Stimulated activated CD4-positive, alpha-beta T cell treated with anti-CD3 and anti-CD28 coated beads, Interleukin-2, amount 100 ng/mL, for 24 hours (primary cell): ENCODE measurements at regions not wholly inside any gene's neighbourhood (a gene's known extent, or its start where the extent isn't known, plus 50 kb on each side); places are given as distances from the start of the nearest gene placed in this dataset.
"Not testable (repeated sequence)": the region's sequence is repeated elsewhere in the genome, so short reads cannot be mapped to it uniquely, and the experiment has no call there.

Experiments used
- DNase-seq, 2 donors: peaks; one replicate each; pipeline ENCODE4 v3.0.0-alpha.2; 2020

DNA sequence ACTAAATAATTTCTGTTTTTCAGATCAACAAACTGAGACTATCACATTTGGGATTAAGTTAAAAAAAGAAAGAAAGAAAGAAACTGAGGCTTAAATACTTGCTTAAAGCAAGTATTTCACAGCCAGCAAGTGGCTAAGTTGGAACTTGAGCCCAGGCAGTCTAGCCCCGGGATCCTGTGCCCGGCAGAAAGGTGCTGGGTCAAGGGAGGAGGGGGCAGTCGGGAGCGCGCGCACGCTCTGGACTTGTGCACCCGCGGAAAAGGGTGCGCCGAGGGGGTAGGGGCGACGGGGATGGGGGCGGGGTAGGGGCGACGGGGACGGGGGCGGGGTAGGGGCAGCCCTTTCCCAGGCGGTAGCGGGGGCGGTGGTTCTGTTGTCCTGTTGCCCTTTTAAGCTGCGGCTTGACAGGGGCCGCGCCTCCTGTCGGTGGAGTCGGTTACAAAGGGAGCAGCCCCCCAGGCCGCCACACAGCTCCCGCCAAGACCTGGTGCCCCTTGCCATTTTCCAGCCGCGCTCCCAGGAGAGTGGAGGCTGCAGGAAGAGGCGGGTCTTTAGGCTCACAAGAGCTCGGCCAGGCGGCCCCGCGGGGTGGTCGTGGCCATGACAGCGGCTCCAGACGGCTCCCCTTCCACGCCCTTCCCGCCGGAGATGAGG is 60.6 kb downstream of the GOLGA8T start:
- peak in 1 of 2 donors; percentile 4 for DNase-seq

- peak; percentile 36 to 38 for DNase-seq
These were observed 61.1 kb downstream of the GOLGA8T start for GRCh38 chr15:30196009-30196375.

DNA sequence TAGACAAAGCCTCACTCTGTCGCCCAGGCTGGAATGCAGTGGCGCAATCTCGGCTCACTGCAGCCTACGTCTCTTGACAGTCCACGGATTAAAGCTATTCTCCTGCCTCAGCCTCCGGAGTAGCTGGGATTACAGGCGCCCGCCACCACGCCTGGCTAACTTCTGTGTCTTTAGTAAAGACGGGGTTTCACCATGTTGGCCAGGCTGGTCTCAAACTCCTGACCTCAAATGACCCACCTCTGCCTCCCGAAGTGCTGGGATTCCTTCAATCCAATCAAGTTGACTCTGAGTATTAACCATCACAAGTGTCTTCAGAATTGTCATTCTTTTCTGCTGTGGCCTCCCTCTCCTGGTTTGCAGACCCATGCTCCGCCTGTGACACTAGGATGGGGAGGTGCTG is 61.9 kb downstream of the GOLGA8T start:
- DNase-seq = not testable (repeated sequence)

DNA sequence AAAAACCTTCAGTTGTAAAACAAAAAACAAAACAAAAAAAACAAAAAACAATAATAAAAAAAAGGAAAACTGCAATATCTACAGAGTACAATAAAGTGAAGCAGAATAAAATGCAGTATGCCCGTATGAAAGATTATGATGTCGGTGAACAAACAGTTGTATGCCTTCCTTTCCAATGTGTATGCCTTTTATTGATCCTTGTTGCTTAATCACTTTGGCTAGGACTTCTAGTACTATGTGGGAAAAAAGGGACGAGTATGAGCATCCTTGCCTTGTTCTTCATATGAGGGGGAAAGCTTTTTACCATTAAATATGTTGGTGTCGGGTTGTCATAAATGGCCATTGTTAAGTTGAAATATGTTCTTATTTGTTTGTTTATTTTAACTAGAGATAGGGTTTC is 66.7 kb downstream of the GOLGA8T start:
- not testable (repeated sequence) for DNase-seq

- DNase-seq = not testable (repeated sequence)
These were observed 78.9 kb downstream of the GOLGA8T start for GRCh38 chr15:30213733-30214132.

DNA sequence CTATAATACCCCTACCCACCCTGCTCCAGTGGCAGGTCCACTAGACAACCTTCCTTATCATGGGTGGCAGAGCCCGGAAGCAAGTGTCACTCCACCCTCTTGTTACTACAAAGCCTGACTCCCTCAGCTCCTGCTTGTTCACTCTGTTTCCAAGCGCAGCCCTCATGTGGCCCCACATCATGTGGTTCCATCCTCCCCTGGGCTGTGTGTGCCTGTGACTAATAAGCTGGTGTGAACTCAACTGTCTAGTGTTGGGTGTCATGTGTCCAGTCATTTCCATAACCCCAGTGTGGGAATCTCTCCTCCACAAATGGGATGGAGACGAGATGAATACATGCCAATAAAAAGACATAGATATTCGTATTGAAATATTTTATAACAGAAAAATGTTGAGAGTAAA is 87.0 kb downstream of the GOLGA8T start:
- not testable (repeated sequence) for DNase-seq

DNA sequence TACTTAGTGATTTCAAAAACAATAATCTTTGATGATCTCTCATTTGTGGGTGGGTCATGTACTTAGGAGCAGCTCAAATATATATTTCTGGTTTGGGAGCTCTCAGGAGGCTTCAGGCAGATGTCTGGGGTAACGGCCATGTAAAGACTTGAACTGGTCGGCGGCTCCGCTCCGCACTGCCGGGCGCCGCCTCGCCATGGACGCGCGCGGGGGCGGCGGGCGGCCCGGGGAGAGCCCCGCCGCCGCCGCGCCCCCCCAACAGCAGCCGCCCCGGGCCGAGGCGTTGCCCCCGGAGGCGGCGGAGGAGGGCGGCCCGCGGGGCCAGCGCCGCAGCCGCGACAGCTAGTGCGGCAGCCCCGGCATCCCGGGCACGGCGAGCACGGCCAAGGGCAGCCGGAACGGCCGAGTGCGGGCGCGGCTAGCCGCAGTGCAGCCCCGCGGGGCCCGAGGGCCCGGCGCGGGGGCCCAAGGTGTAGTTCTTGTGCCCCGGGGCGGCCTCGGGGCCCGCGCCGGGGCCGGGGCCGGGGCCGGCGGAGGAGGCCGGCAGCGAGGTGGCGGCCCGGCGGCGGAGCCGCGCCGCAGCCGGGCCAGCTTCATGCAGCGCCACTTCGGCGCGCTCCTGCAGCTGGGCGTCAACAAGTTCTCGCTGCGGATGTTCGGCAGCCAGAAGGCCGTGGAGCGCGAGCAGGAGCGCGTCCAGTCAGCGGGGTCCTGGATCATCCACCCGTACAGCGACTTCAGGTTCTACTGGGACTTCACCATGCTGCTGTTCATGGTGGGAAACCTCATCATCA is 88.1 kb downstream of the GOLGA8T start:
- not testable (repeated sequence) for DNase-seq

DNA sequence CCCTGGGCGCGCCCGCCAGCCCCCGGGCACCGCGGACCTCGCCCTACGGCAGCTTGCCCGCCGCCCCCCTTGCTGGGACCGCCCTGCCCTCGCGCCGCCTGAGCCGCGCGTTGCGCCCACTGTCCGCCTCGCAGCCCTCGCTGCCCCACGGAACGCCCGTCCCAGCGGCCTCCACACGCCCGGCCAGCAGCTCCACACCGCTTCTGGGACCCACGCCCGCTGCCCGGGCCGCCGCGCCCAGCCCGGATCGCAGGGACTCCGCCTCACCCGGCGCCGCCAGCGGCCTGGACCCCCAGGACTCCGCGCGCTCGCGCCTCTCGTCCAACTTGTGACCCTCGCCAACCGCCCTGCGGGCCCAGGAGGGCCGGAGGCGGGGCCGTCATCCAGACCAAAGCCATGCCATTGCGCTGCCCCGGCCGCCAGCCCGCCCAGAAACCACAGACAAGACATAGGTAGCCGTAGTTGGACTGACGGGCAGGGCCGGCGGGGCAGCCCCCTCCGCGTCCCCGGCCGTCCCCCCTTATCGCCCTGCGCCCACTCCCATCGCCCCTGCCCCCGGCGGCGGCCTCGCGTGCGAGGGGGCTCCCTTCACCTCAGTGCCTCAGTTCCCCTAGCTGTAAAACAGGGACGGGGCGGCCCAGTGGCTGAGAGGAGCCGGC is 90.5 kb downstream of the GOLGA8T start:
- DNase-seq = not testable (repeated sequence)

DNA sequence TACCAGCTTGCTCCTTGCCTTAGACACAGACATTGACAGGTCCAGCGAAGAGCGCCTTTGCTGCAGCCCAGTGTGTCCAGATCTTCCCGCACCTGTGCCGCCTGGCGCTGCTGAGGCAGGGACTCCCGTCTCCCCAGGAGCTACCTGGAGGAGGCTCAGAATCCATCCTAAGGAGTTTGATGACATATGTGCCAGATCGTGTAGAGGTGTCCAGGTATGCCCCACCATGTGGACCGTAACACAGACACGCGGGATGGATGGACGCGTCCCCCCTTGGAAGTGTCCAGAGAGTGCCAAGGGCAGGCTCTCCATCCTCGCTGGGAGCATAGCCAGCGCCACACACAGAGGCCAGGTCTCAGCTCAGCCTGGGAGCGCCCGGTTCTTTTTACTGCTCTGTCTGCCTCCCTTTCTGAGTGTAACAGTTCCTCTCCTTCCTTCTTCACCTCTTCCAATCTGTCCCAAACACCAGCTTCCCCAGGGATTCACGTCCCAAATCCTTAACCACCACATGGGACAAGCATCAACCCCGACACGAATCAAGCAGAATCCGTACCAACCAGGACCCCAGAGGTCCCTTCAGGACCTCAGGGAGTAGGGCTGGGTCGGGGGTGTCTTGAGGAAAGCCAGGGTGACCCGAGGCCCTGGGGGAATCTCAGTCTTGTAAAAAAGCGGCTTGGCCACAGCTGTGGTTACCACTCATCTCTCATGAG is 126.7 kb downstream of the GOLGA8T start:
- DNase-seq = not testable (repeated sequence)

GRCh38 chr15:30262142-30262460 is 127.2 kb downstream of the GOLGA8T start:
- not testable (repeated sequence) for DNase-seq

DNA sequence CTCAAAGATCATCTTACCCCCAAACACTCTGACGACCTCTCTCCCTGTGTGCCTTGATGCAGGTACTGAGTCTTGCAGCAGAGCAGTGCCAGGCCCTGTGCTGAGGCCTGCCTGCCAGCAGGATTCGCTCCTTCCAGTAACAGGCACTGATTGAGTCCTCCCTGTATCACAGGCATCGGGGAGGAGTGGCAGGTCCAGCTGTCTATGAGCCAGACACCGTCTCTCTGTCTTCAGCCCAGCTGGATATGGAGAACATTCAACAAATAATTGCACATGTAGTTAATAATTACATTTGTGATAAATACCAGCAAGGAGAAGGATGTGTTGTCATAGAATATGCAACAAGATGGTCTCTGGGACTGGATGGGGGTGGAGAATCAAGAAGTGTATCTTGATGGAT is 129.1 kb downstream of the GOLGA8T start:
- DNase-seq = not testable (repeated sequence)

DNA sequence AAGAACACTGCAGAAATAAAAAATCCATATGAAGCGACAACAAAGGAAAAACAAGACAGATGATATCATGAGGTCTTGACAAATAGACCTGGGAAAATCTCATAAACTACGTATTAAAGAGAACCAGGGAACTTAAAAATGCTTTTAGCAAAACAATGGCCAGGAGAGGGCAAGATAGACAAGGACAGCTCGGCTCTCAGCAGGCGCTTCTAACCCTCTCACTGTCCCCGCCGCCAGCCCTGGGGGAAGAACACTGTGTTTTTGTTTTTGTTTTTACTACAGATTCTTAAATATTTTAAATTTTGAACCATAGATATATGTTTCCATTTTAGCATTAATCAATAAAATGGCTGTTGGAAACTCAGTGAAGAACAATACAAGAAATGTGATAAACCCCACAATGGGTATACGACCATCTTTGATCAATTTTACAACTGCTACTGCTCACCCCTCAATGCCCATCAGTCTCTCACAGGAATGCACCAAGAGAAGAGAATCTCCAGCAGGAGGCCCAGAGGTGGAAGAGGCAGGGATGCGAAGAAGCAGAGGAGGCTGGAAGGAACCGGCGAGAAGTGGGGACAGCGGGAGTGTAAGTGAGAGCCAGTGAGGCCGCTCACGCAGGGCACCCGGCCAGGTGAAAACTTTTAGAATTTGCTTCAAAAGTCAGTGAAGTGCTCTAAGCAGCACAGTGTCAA is 98.0 kb downstream of the CHRFAM7A start:
- not testable (repeated sequence) for DNase-seq

DNA sequence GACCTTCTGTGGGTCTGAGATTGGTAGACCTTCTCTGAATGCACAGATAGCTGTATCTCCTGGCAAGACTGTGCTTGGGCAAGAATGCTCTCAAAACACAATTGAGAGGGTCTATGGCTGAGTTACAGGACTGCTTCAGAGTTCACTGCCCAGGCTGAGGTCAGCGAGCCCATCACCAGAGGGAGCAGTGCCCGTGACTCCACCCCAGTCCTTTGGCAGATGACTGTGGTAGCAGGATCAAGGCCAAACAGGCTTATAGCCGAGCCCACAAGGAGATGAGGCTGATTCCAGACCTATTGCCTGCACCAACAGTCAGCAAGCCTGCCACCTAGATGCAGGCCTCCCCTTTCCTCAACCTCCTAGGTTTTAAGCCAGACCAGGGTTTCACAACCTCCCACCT is 89.4 kb downstream of the CHRFAM7A start:
- DNase-seq = not testable (repeated sequence)
